Epithelial cell of esophagus (primary cell): ENCODE measurements at regions not wholly inside any gene's neighbourhood (a gene's known extent, or its start where the extent isn't known, plus 50 kb on each side); places are given as distances from the start of the nearest gene placed in this dataset.

ENCODE experiments used
- DNase-seq: peaks from one replicate; pipeline ENCODE4 v3.0.0; 2010; ENCODE audit warnings: low read depth
- H3K4me3 ChIP-seq: 2 replicates; pipeline ENCODE4 v1.5.1; 2011; ENCODE audit warnings: mild to moderate bottlenecking, low read length, control low read depth
- CTCF ChIP-seq: IDR thresholded peaks from 2 replicates; pipeline ENCODE4 v1.5.1; 2011; ENCODE audit warnings: low read depth, mild to moderate bottlenecking, low read length, control low read depth, inconsistent platforms; ENCODE audit not compliant: insufficient read depth; ENCODE audit errors: missing control alignments

- DNase-seq = no peak
- no peak overlapping the region for H3K4me3 ChIP-seq
- no peak for TF ChIP-seq CTCF
Observed at GRCh38 chr18:72605376-72605775, 61.2 kb upstream of the CBLN2 start.

GRCh38 chr18:72601944-72602343 is 57.8 kb upstream of the CBLN2 start:
- DNase-seq = no peak
- no peak for TF ChIP-seq CTCF
- H3K4me3 ChIP-seq = no peak overlapping the region

GRCh38 chr18:72601481-72601880 is 57.3 kb upstream of the CBLN2 start:
- no peak for DNase-seq
- H3K4me3 ChIP-seq = no peak overlapping the region
- TF ChIP-seq CTCF = no peak
